ENCODE measurements at regions not wholly inside any gene's neighbourhood (a gene's known extent, or its start where the extent isn't known, plus 50 kb on each side); places are given as distances from the start of the nearest gene placed in this dataset.

- CTCF ChIA-PET, result no interaction called here
- Histone ChIP-seq H3K27me3 (replicated peaks in 1 of 2; ENCODE audit: control insufficient read depth in 2 of 2, insufficient read depth in 2 of 2, low read length in 1 of 2) (no peaks in the 10 kb centered on the region), H3K9me3 (replicated peaks; ENCODE audit: control insufficient read depth, insufficient read depth, low read length) (no peaks in the 10 kb centered on the region), H3K79me2 (ENCODE audit: control insufficient read depth, insufficient read depth, low read length) (no peaks in the 10 kb centered on the region), H3K9ac (ENCODE audit: control insufficient read depth, insufficient read depth, low read length) (no peak overlapping the region), H3K4me3 (no peak overlapping the region), H3K36me3 (ENCODE audit: control insufficient read depth in 2 of 2, insufficient read depth in 2 of 2, low read length in 1 of 2) (no peaks in the 10 kb centered on the region), H4K20me1 (ENCODE audit: control insufficient read depth, insufficient read depth) (no peaks in the 10 kb centered on the region), H3K27ac (ENCODE audit: control insufficient read depth, insufficient read depth) (no peak overlapping the region), H2AFZ (ENCODE audit: control insufficient read depth, low read depth, low read length) (no peak overlapping the region), H3K4me2 (ENCODE audit: control insufficient read depth, insufficient read depth) (no peak overlapping the region), H3K4me1 (ENCODE audit: control insufficient read depth, insufficient read depth, low read length) (no peaks in the 10 kb centered on the region)
- FAIRE-seq (no peak), DNase-seq (ENCODE audit: low read depth, low spot score) (no peak), ATAC-seq (no peak)
- SMC1A ChIA-PET (ENCODE audit: uncharacterized antibody, unreplicated experiment), result no interaction called here
- no TSS peak for BruUV-seq (replicated peaks)
- RAD21 ChIA-PET (ENCODE audit: unreplicated experiment), result no interaction called here
- WGBS (ENCODE audit: insufficient coverage, insufficient replicate concordance, low lambda C conversion rate, missing lambda C conversion rate), result 38% methylated on average over 2 of the region's 2 CpGs
- intact Hi-C loops (cut with micrococcal nuclease; ENCODE audit: unreplicated experiment) (no loop called here), in situ Hi-C loops (cut with MboI) (no loop called here)
- POLR2A ChIA-PET, result no interaction called here
- TF ChIP-seq RAD21 (IDR thresholded peaks at IDR 0.05; ENCODE audit: insufficient read depth, low read depth, low read length) (no peak), POLR2AphosphoS2 (IDR thresholded peaks at IDR 0.05; ENCODE audit: low read depth, low read length) (no peak), E4F1 (IDR thresholded peaks at IDR 0.05; ENCODE audit: borderline replicate concordance, partially characterized antibody) (no peak), SMAD1 (IDR thresholded peaks at IDR 0.05; ENCODE audit: low read depth, partially characterized antibody) (no peak), SMARCA5 (IDR thresholded peaks at IDR 0.05) (no peak), E2F4 (IDR thresholded peaks at IDR 0.05; ENCODE audit: low read depth, low read length) (no peak), NRF1 (conservative IDR thresholded peaks at IDR 0.05; ENCODE audit: low read depth, low read length) (no peak), PBX3 (IDR thresholded peaks at IDR 0.05; ENCODE audit: insufficient replicate concordance, low read depth, low read length) (no peak), ZNF274 (IDR thresholded peaks at IDR 0.05; ENCODE audit: insufficient read depth, insufficient read length) (no peak), SPI1 (IDR thresholded peaks at IDR 0.05; ENCODE audit: borderline replicate concordance, insufficient read depth, low read depth, low read length) (no peak)
These were observed 388.2 kb downstream of the STIM2 start for GRCh38 chr4:27248829-27249228.

Data from GM12878 (cell line).